ENCODE measurements at regions not wholly inside any gene's neighbourhood (a gene's known extent, or its start where the extent isn't known, plus 50 kb on each side); places are given as distances from the start of the nearest gene placed in this dataset.

GRCh38 chr14:86543521-86543920 lies 1013.6 kb downstream of the FLRT2 start:
- no peak for TF ChIP-seq CTCF (IDR thresholded peaks at IDR 0.05; ENCODE audit: extremely low read depth, missing control alignments)
- no peak for DNase-seq (ENCODE audit: low spot score)

GRCh38 chr14:86541972-86542371 lies 1012.0 kb downstream of the FLRT2 start:
- no peak for TF ChIP-seq CTCF (IDR thresholded peaks at IDR 0.05; ENCODE audit: extremely low read depth, missing control alignments)

GRCh38 chr14:86540636-86541247 lies 1010.8 kb downstream of the FLRT2 start:
- TF ChIP-seq CTCF (IDR thresholded peaks at IDR 0.05; ENCODE audit: extremely low read depth, missing control alignments): no peak
- no peak for DNase-seq (ENCODE audit: low spot score)

More at GRCh38 chr14:86541972-86542371, 1012.0 kb downstream of the FLRT2 start:
- DNase-seq (ENCODE audit: low spot score): no peak

DNA sequence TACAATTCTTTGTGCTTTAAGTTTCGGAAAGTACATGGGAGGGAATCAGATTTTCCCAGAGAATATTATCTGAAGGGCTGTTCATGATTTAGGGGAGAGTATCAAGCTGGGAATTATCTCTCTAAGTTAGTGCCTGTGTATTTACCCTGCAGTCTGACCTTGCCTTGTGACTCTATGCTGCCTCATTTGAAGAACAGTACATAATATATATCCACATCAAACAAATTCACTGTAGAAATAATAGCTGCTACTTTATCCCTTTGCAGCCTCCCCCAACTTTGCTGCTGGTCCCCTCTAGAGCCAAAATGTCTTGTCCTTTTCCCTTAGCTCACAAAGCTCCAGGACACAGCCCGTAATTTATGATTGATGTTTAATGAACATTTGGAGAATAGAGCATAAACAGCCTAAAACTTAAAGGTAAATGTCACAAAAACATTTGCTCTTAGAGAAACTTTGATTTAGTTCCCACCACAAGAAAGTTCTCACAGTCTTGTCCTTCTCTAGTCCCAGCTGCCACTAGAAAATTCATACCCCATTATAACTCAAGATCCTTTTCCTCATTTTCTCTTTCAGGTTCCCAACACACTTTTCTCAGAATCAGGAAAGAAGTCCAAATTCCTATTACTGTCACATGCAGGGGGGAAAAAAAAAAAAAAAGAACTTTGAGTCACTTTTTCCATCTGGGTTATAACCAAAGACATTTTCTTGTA lies 1009.6 kb downstream of the FLRT2 start:
- no peak for TF ChIP-seq CTCF (IDR thresholded peaks at IDR 0.05; ENCODE audit: extremely low read depth, missing control alignments)

DNA sequence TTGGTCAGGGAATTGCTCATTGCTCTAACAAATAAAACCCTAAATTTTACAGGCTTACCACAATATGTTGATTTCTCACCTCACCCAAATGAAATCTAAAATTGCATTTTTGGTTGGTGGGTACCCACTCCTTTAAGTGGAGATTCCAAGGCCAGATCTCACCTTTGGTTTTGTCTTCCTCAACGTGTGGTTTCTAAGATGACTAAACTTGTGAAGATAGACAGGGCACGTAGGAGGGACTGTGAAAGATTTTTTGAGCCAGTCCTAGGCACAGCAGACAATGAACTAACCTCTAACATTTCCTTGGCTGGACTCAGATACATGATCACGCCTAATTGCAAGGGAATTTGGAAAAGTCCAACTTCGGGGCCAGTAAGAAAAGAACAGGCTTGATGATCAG lies 1003.9 kb downstream of the FLRT2 start:
- TF ChIP-seq CTCF (IDR thresholded peaks at IDR 0.05; ENCODE audit: extremely low read depth, missing control alignments): no peak
- DNase-seq (ENCODE audit: low spot score): no peak

More for the DNA sequence above, 1009.6 kb downstream of the FLRT2 start:
- DNase-seq (ENCODE audit: low spot score): no peak

- no peak for TF ChIP-seq CTCF (IDR thresholded peaks at IDR 0.05; ENCODE audit: extremely low read depth, missing control alignments)
- no peak for DNase-seq (ENCODE audit: low spot score)
Measured at GRCh38 chr14:86532219-86532618, 1002.3 kb downstream of the FLRT2 start.

GRCh38 chr14:86530457-86530856 lies 1000.5 kb downstream of the FLRT2 start:
- no peak for DNase-seq (ENCODE audit: low spot score)

More at GRCh38 chr14:86530457-86530856, 1000.5 kb downstream of the FLRT2 start:
- no peak for TF ChIP-seq CTCF (IDR thresholded peaks at IDR 0.05; ENCODE audit: extremely low read depth, missing control alignments)
